Ovary (tissue), 3 donors: ENCODE measurements at regions not wholly inside any gene's neighbourhood (a gene's known extent, or its start where the extent isn't known, plus 50 kb on each side); places are given as distances from the start of the nearest gene placed in this dataset.

Experiments
- EP300 ChIP-seq: sonication (generic); formaldehyde crosslinking; IDR thresholded peaks from one replicate; pipeline ENCODE4 v1.6.1; 2017; ENCODE audit warnings: antibody characterized with exemption
- POLR2A ChIP-seq: fragments of 450-650 bp; IDR thresholded peaks from one replicate; pipeline ENCODE4 v1.6.1; 2017; ENCODE audit warnings: antibody characterized with exemption, mild to moderate bottlenecking, moderate library complexity
- TF ChIP-seq, protein P1 (sequence below), 3 donors: fragments of 450-650 bp in 2 of 3; fragments of 200-600 bp in 1 of 3; IDR thresholded peaks; one replicate each; pipeline versions ENCODE4 v1.5.1 to v1.8.0; 2016 to 2022; ENCODE audit warnings: antibody characterized with exemption in 3 of 3, mild to moderate bottlenecking in 1 of 3
- donor health status: DM: no; HTN: no; CAD: no.

DNA sequence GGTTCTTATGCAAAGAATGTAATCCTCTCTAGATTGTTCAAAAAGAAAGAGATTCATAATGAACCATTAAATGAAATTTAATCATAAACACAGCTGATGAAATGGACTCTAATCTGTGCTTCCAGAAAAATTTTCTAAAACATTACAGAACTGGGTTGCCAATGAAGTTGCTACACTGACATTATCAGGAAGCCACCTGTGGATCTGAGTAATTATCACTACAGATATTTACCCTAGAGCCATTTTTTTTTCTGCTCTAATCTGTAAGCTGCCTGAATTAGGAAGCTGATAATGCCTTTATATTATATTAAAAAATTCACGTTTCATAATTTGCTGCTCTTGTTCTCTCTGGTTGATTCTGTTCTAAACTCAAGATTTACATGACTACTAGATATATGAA, 380.1 kb downstream of the GRIA2 start:
- TF ChIP-seq, protein P1, sequence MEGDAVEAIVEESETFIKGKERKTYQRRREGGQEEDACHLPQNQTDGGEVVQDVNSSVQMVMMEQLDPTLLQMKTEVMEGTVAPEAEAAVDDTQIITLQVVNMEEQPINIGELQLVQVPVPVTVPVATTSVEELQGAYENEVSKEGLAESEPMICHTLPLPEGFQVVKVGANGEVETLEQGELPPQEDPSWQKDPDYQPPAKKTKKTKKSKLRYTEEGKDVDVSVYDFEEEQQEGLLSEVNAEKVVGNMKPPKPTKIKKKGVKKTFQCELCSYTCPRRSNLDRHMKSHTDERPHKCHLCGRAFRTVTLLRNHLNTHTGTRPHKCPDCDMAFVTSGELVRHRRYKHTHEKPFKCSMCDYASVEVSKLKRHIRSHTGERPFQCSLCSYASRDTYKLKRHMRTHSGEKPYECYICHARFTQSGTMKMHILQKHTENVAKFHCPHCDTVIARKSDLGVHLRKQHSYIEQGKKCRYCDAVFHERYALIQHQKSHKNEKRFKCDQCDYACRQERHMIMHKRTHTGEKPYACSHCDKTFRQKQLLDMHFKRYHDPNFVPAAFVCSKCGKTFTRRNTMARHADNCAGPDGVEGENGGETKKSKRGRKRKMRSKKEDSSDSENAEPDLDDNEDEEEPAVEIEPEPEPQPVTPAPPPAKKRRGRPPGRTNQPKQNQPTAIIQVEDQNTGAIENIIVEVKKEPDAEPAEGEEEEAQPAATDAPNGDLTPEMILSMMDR (IDR thresholded peaks at IDR 0.05), result no peak
- TF ChIP-seq EP300, result no peak
- TF ChIP-seq POLR2A, result no peak
